MM.1S (cell line): ENCODE measurements at regions not wholly inside any gene's neighbourhood (a gene's known extent, or its start where the extent isn't known, plus 50 kb on each side); places are given as distances from the start of the nearest gene placed in this dataset.

ENCODE experiments used
- DNase-seq: peaks from one replicate; pipeline ENCODE4 v3.0.0-alpha.2; 2015
- H2AFZ ChIP-seq: fragments of 300-600 bp; sonication (generic); 2 replicates; pipeline ENCODE4 v1.6.0; 2016; ENCODE audit warnings: antibody characterized with exemption, low read length
- H3F3A ChIP-seq: fragments of 300-600 bp; sonication (generic); 2 replicates; pipeline ENCODE4 v1.6.1; 2016; ENCODE audit warnings: mild to moderate bottlenecking, antibody characterized with exemption, low read length, moderate library complexity, mixed read lengths; ENCODE audit not compliant: insufficient read depth
- H3K27ac ChIP-seq: fragments of 300-600 bp; sonication (generic); 2 replicates; pipeline ENCODE4 v1.5.1; 2016; ENCODE audit warnings: mild to moderate bottlenecking, low read length
- H3K27me3 ChIP-seq: fragments of 300-600 bp; sonication (generic); replicated peaks from 2 replicates; pipeline ENCODE4 v1.6.0; 2016; ENCODE audit warnings: low read length; ENCODE audit not compliant: insufficient read depth
- H3K36me3 ChIP-seq: fragments of 300-600 bp; sonication (generic); replicated peaks from 2 replicates; pipeline ENCODE4 v1.6.1; 2016; ENCODE audit warnings: mild to moderate bottlenecking, low read length, mixed read lengths; ENCODE audit not compliant: insufficient read depth
- H3K4me1 ChIP-seq: fragments of 300-600 bp; sonication (generic); 2 replicates; pipeline ENCODE4 v1.6.1; 2016; ENCODE audit warnings: low read length, mixed read lengths
- H3K4me2 ChIP-seq: fragments of 300-600 bp; sonication (generic); 2 replicates; pipeline ENCODE4 v1.6.0; 2016; ENCODE audit warnings: low read depth, low read length
- H3K4me3 ChIP-seq: fragments of 300-600 bp; sonication (generic); 2 replicates; pipeline ENCODE4 v1.5.1; 2016; ENCODE audit warnings: low read length, mixed read lengths
- H3K79me2 ChIP-seq: fragments of 300-600 bp; sonication (generic); 2 replicates; pipeline ENCODE4 v1.6.1; 2016; ENCODE audit warnings: mixed run types, low read length, mixed read lengths
- H3K9ac ChIP-seq: fragments of 300-600 bp; sonication (generic); 2 replicates; pipeline ENCODE4 v1.6.1; 2016; ENCODE audit warnings: low read length, mixed read lengths
- H3K9me2 ChIP-seq: fragments of 300-600 bp; sonication (generic); replicated peaks from 2 replicates; pipeline ENCODE4 v1.6.1; 2016; ENCODE audit warnings: mild to moderate bottlenecking, low read length, mixed read lengths; ENCODE audit not compliant: insufficient read depth
- H3K9me3 ChIP-seq: fragments of 300-600 bp; sonication (generic); replicated peaks from 2 replicates; pipeline ENCODE4 v1.6.1; 2016; ENCODE audit warnings: mild to moderate bottlenecking, low read length, mixed read lengths; ENCODE audit not compliant: insufficient read depth
- H4K20me1 ChIP-seq: fragments of 300-600 bp; sonication (generic); 2 replicates; pipeline ENCODE4 v1.6.1; 2016; ENCODE audit warnings: mild to moderate bottlenecking, low read length, moderate library complexity, mixed read lengths; ENCODE audit not compliant: insufficient read depth
- CTCF ChIP-seq: fragments of 300-600 bp; sonication (generic); IDR thresholded peaks from 2 replicates; pipeline ENCODE4 v1.5.1; 2016; ENCODE audit warnings: antibody characterized with exemption, low read length, mixed read lengths
- EZH2 ChIP-seq: fragments of 300-600 bp; sonication (generic); optimal IDR thresholded peaks from 2 replicates; pipeline ENCODE3; 2017; ENCODE audit warnings: low read depth, mild to moderate bottlenecking, antibody characterized with exemption, low read length, mixed read lengths
- EZH2phosphoT487 ChIP-seq: fragments of 300-600 bp; sonication (generic); IDR thresholded peaks from 2 replicates; pipeline ENCODE4 v1.6.1; 2018; ENCODE audit warnings: antibody characterized with exemption, low read length

GRCh38 chr3:193809106-193809505, 216.1 kb downstream of the OPA1 start:
- H3F3A ChIP-seq, result no peaks in the 10 kb centered on the region
- no peaks in the 10 kb centered on the region for H4K20me1 ChIP-seq
- no peak overlapping the region for H3K9ac ChIP-seq

GRCh38 chr3:193812078-193812725, 219.2 kb downstream of the OPA1 start:
- no peaks in the 10 kb centered on the region for H3K27me3 ChIP-seq
- H3K4me3 ChIP-seq, result no peak overlapping the region
- no peaks in the 10 kb centered on the region for H3K9me3 ChIP-seq
- H3K9ac ChIP-seq, result no peak overlapping the region
- H3K36me3 ChIP-seq, result no peaks in the 10 kb centered on the region
- no peak overlapping the region for H3K4me2 ChIP-seq
- H3K27ac ChIP-seq, result no peak overlapping the region
- no peaks in the 10 kb centered on the region for H3F3A ChIP-seq
- H3K79me2 ChIP-seq, result no peaks in the 10 kb centered on the region
- no peak for TF ChIP-seq CTCF
- TF ChIP-seq EZH2, result no peak
- no peak for TF ChIP-seq EZH2phosphoT487
- no peak overlapping the region for H2AFZ ChIP-seq
- no peaks in the 10 kb centered on the region for H3K9me2 ChIP-seq
- H3K4me1 ChIP-seq, result no peaks in the 10 kb centered on the region
- no peaks in the 10 kb centered on the region for H4K20me1 ChIP-seq
- no peak for DNase-seq

More at GRCh38 chr3:193809106-193809505, 216.1 kb downstream of the OPA1 start:
- no peak for DNase-seq
- H3K4me1 ChIP-seq, result no peaks in the 10 kb centered on the region
- no peak for TF ChIP-seq EZH2phosphoT487
- TF ChIP-seq CTCF, result no peak
- TF ChIP-seq EZH2, result no peak
- no peak overlapping the region for H3K4me3 ChIP-seq
- no peaks in the 10 kb centered on the region for H3K9me3 ChIP-seq
- no peaks in the 10 kb centered on the region for H3K27me3 ChIP-seq
- H2AFZ ChIP-seq, result no peak overlapping the region
- H3K27ac ChIP-seq, result no peak overlapping the region
- no peaks in the 10 kb centered on the region for H3K36me3 ChIP-seq
- no peaks in the 10 kb centered on the region for H3K79me2 ChIP-seq
- no peak overlapping the region for H3K4me2 ChIP-seq
- no peaks in the 10 kb centered on the region for H3K9me2 ChIP-seq

- TF ChIP-seq EZH2 (no peak), EZH2phosphoT487 (no peak), CTCF (no peak)
- Histone ChIP-seq H3K9me2 (no peaks in the 10 kb centered on the region), H3K27ac (no peak overlapping the region), H2AFZ (no peak overlapping the region), H3F3A (no peaks in the 10 kb centered on the region), H3K4me3 (no peak overlapping the region), H3K36me3 (no peaks in the 10 kb centered on the region), H3K4me2 (no peak overlapping the region), H3K79me2 (no peaks in the 10 kb centered on the region), H3K9ac (no peak overlapping the region), H4K20me1 (no peaks in the 10 kb centered on the region), H3K4me1 (no peaks in the 10 kb centered on the region), H3K9me3 (no peaks in the 10 kb centered on the region), H3K27me3 (no peaks in the 10 kb centered on the region)
- DNase-seq, result no peak
Measured at GRCh38 chr3:193812791-193813500, 219.9 kb downstream of the OPA1 start.
